ENCODE measurements at regions not wholly inside any gene's neighbourhood (a gene's known extent, or its start where the extent isn't known, plus 50 kb on each side); places are given as distances from the start of the nearest gene placed in this dataset.

DNA sequence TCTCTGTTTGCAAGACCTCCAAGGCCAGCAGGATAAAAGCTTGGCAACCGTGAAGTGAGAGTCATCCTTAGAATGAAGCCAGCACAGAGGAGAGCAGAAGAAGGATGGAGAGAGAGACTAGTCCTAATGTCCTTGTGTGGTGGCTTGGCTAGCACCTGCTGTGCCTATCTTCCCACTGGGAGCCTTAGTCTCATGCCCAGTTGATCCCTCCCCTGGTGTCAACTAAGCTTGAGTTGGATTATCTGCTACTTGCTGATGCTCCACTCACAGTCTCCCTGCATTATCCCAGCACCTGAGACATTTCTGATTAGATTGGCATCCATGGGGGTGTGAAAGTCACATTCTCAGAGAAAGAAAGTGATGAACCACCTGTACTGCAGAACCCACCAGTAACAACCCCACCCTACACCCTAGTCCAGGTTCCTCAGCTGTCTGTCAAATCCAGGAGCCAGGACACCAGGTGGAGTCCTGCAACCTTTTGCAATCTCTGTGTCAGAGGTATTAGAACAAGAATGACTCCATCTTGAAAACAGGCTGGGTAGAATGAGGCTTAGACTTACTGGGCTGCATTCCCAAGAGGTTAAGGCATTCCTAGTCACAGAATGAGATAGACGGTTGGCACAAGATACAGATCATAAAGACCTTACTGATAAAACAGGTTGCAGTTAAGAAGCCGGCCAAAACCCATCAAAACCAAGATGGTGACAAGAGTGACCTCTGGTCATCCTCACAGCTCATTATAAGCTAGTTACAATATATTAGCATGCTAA lies 460.2 kb upstream of the C16orf82 start:
- peaks cover 12% of the 10 kb centered on the region for H3K4me1 ChIP-seq (ENCODE audit: control insufficient read depth, low read length)
- H3K27ac ChIP-seq (ENCODE audit: low read depth, low read length), result no peak overlapping the region
- H3K9me3 ChIP-seq (ENCODE audit: control insufficient read depth, insufficient read depth, low read length), result no peaks in the 10 kb centered on the region
- no peaks in the 10 kb centered on the region for H3K9me2 ChIP-seq (replicated peaks; ENCODE audit: control insufficient read depth, low read length)
- H3K79me2 ChIP-seq (ENCODE audit: control insufficient read depth, low read length), result no peaks in the 10 kb centered on the region
- TF ChIP-seq EZH2phosphoT487 (IDR thresholded peaks at IDR 0.05; ENCODE audit: borderline replicate concordance, low read length) (no peak), CTCF (IDR thresholded peaks at IDR 0.05; ENCODE audit: low read depth, low read length, poor library complexity, severe bottlenecking) (no peak)
- H3K4me2 ChIP-seq (ENCODE audit: low read length), result peak overlapping the region; percentile 54
- H3K36me3 ChIP-seq (ENCODE audit: control insufficient read depth, low read length), result no peaks in the 10 kb centered on the region
- no peaks in the 10 kb centered on the region for H4K20me1 ChIP-seq (ENCODE audit: control insufficient read depth, insufficient read depth, low read depth, low read length)
- no peaks in the 10 kb centered on the region for H3K27me3 ChIP-seq (ENCODE audit: control insufficient read depth, low read length)
- H3F3A ChIP-seq (ENCODE audit: control insufficient read depth, insufficient read depth), result no peaks in the 10 kb centered on the region
- no peak overlapping the region for H3K4me3 ChIP-seq (ENCODE audit: low read length)

DNA sequence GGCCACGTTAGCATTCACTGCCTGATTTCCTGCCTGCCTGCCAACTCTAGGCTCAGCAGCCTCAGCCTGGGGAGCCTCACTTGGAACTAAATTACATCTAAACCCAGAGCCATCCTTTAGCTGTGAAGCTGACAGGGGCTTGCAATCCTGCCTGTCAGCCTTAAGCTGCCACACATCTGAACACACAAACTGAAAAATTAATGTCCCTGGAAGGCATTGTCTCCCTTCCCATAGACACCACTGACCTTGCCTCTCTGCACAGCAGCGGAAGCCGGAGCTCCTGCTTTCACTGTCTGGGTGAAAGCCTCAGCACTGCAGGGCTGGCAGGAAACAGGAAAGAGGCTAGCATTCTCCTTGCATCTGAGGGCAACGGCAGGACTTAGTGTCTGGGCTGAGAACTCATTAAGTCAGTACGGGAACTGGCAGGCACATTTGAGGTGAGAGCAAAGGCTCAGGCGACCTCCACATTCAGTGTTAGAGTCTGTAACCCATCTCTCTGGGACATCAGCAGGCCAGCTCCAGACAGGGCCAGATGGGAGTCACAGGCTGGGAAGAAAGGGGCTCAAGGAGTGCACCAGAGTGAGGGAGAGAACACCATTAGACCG lies 452.4 kb upstream of the C16orf82 start:
- TF ChIP-seq CTCF (IDR thresholded peaks at IDR 0.05; ENCODE audit: low read depth, low read length, poor library complexity, severe bottlenecking) (no peak), EZH2phosphoT487 (IDR thresholded peaks at IDR 0.05; ENCODE audit: borderline replicate concordance, low read length) (no peak)
- peaks cover 4% of the 10 kb centered on the region; the same call in 1 of the 2 replicates for H3K4me1 ChIP-seq (ENCODE audit: control insufficient read depth, low read length)
- no peaks in the 10 kb centered on the region for H4K20me1 ChIP-seq (ENCODE audit: control insufficient read depth, insufficient read depth, low read depth, low read length)
- H3K9me2 ChIP-seq (replicated peaks; ENCODE audit: control insufficient read depth, low read length), result no peaks in the 10 kb centered on the region
- no peak overlapping the region for H3K4me2 ChIP-seq (ENCODE audit: low read length)
- no peaks in the 10 kb centered on the region for H3K9me3 ChIP-seq (ENCODE audit: control insufficient read depth, insufficient read depth, low read length)
- H3K36me3 ChIP-seq (ENCODE audit: control insufficient read depth, low read length), result no peaks in the 10 kb centered on the region
- H3K4me3 ChIP-seq (ENCODE audit: low read length), result no peak overlapping the region
- H3K27ac ChIP-seq (ENCODE audit: low read depth, low read length), result no peak overlapping the region
- no peaks in the 10 kb centered on the region for H3F3A ChIP-seq (ENCODE audit: control insufficient read depth, insufficient read depth)
- H3K27me3 ChIP-seq (ENCODE audit: control insufficient read depth, low read length), result no peaks in the 10 kb centered on the region
- H3K79me2 ChIP-seq (ENCODE audit: control insufficient read depth, low read length), result no peaks in the 10 kb centered on the region

- H3K36me3 ChIP-seq (ENCODE audit: control insufficient read depth, low read length), result no peaks in the 10 kb centered on the region
- no peaks in the 10 kb centered on the region for H4K20me1 ChIP-seq (ENCODE audit: control insufficient read depth, insufficient read depth, low read depth, low read length)
- H3F3A ChIP-seq (ENCODE audit: control insufficient read depth, insufficient read depth), result no peaks in the 10 kb centered on the region
- no peak overlapping the region for H3K4me3 ChIP-seq (ENCODE audit: low read length)
- no peak for TF ChIP-seq EZH2phosphoT487 (IDR thresholded peaks at IDR 0.05; ENCODE audit: borderline replicate concordance, low read length)
- no peak for TF ChIP-seq CTCF (IDR thresholded peaks at IDR 0.05; ENCODE audit: low read depth, low read length, poor library complexity, severe bottlenecking)
- H3K79me2 ChIP-seq (ENCODE audit: control insufficient read depth, low read length), result no peaks in the 10 kb centered on the region
- H3K9me2 ChIP-seq (replicated peaks; ENCODE audit: control insufficient read depth, low read length), result no peaks in the 10 kb centered on the region
- H3K9me3 ChIP-seq (ENCODE audit: control insufficient read depth, insufficient read depth, low read length), result peaks cover 9% of the 10 kb centered on the region; the same call in 1 of the 2 replicates
- no peaks in the 10 kb centered on the region for H3K4me1 ChIP-seq (ENCODE audit: control insufficient read depth, low read length)
- no peak overlapping the region for H3K27ac ChIP-seq (ENCODE audit: low read depth, low read length)
- H3K27me3 ChIP-seq (ENCODE audit: control insufficient read depth, low read length), result no peaks in the 10 kb centered on the region
- no peak overlapping the region for H3K4me2 ChIP-seq (ENCODE audit: low read length)
Measured at GRCh38 chr16:26623442-26623841, 443.3 kb upstream of the C16orf82 start.
